ENCODE measurements at regions not wholly inside any gene's neighbourhood (a gene's known extent, or its start where the extent isn't known, plus 50 kb on each side); places are given as distances from the start of the nearest gene placed in this dataset.

DNA sequence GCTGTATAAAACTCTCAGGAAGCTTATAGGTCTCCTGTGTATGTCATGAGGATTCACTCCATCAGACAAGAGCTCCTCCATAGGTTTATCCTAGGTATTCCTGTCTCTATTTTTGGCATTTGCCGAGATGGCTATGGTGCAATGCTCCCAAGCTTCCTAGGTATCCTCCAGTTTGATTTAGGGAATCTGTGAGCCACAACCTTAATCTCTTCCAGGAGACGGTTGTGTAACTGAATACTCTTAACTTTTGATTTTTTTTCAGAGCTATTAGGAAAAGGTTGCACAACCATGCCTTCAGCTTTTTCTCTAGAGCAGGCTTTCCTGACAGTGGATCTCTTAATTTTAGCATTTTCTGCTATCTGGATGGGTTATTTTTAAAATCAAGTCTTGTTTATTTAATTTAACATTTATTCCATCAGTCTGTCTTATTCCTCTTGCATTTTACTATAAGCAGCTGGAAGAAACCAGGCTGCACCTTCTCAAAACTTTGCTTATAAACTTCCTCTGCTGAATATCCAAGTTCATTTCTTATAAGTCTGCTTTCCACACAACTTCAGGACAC, 69.4 kb upstream of the BACE2 start:
- TF ChIP-seq, protein P1, sequence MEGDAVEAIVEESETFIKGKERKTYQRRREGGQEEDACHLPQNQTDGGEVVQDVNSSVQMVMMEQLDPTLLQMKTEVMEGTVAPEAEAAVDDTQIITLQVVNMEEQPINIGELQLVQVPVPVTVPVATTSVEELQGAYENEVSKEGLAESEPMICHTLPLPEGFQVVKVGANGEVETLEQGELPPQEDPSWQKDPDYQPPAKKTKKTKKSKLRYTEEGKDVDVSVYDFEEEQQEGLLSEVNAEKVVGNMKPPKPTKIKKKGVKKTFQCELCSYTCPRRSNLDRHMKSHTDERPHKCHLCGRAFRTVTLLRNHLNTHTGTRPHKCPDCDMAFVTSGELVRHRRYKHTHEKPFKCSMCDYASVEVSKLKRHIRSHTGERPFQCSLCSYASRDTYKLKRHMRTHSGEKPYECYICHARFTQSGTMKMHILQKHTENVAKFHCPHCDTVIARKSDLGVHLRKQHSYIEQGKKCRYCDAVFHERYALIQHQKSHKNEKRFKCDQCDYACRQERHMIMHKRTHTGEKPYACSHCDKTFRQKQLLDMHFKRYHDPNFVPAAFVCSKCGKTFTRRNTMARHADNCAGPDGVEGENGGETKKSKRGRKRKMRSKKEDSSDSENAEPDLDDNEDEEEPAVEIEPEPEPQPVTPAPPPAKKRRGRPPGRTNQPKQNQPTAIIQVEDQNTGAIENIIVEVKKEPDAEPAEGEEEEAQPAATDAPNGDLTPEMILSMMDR (IDR thresholded peaks at IDR 0.05; ENCODE audit: low read depth, low read length): no peak
- no peak for DNase-seq (ENCODE audit: low read depth, low spot score)
- in situ Hi-C loops (cut with HindIII; ENCODE audit: low sequenced_read_pairs): no loop called here
- H3K4me3 ChIP-seq (ENCODE audit: low read depth, low read length): no peak overlapping the region

DNA sequence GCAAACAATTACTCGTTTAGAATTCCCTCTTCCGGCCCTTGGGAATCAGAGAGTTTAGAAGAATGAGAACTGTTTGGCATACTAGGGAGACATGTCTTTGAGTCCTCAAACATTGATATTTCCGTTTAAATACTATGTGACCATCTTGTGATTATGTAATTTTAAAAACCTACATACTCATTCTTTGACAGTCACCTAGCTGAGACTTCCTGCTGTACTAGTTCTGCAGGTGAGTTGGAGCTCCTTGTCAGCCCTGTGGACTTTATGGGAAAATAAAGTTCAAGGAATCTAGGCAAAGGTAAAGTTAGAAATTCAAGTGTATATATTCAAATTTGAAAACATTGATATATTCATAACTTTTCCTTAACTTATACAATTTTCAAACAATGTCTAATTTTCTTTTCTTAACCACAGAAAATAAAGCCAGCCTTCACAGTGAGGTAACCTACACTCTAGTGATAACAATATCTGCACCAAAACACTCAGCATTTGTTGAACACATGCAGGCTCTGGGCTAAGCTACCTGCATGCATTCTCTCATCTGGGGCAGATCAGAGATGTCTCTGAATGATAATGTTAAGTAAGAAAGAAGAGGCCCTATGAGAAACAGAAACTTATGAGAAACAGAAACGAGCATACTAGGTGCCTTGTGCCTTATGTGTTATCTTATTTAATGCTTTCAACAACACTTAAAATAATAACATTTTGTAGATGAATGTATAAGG, 67.0 kb upstream of the BACE2 start:
- no peak for DNase-seq (ENCODE audit: low read depth, low spot score)
- in situ Hi-C loops (cut with HindIII; ENCODE audit: low sequenced_read_pairs): no loop called here
- H3K4me3 ChIP-seq (ENCODE audit: low read depth, low read length): no peak overlapping the region
- TF ChIP-seq, protein P1 (IDR thresholded peaks at IDR 0.05; ENCODE audit: low read depth, low read length): no peak

DNA sequence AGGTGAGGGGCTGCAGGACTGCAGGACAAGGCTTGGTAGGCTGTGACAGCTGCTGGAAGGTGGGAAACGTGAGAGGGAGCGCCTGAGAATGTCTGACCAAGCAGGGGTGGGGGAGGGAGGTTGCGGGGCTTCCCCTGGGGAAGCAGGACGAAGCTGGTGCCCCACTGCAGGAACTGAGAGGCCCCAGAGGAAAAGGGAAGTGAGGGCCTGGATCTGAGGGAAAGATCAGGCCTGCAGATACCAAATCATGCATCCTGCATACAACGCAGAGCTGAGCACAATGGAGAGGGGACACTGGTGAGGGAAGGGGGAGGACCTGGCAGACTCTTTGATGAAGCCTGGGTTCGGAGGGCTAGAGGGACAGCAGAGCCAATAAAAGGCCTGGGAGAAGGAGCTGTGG, 65.7 kb upstream of the BACE2 start:
- TF ChIP-seq, protein P1 (IDR thresholded peaks at IDR 0.05; ENCODE audit: low read depth, low read length): no peak
- no peak overlapping the region for H3K4me3 ChIP-seq (ENCODE audit: low read depth, low read length)
- in situ Hi-C loops (cut with HindIII; ENCODE audit: low sequenced_read_pairs): no loop called here
- no peak for DNase-seq (ENCODE audit: low read depth, low spot score)

DNA sequence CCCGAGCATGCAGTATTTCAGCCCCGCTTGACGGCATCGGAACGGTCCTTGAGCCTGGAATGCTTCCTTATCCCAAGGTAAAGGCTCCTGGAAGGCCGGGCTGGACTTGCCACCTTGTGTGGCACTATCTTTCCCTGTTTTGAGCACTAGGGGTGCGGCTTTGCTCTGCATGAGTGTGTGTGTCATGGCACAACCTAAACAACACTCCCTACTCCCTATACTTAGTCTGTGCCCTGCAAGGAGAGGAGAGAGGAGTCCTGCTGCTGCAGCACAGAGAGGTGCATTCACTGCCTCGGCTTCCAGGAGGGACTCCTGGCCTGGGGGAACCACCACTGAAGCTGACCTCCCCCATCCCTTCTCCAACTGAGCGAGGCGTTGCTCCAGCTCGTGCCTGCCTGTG, 60.4 kb upstream of the BACE2 start:
- no peak overlapping the region for H3K4me3 ChIP-seq (ENCODE audit: low read depth, low read length)
- in situ Hi-C loops (cut with HindIII; ENCODE audit: low sequenced_read_pairs): no loop called here
- TF ChIP-seq, protein P1 (IDR thresholded peaks at IDR 0.05; ENCODE audit: low read depth, low read length): no peak
- no peak for DNase-seq (ENCODE audit: low read depth, low spot score)

DNA sequence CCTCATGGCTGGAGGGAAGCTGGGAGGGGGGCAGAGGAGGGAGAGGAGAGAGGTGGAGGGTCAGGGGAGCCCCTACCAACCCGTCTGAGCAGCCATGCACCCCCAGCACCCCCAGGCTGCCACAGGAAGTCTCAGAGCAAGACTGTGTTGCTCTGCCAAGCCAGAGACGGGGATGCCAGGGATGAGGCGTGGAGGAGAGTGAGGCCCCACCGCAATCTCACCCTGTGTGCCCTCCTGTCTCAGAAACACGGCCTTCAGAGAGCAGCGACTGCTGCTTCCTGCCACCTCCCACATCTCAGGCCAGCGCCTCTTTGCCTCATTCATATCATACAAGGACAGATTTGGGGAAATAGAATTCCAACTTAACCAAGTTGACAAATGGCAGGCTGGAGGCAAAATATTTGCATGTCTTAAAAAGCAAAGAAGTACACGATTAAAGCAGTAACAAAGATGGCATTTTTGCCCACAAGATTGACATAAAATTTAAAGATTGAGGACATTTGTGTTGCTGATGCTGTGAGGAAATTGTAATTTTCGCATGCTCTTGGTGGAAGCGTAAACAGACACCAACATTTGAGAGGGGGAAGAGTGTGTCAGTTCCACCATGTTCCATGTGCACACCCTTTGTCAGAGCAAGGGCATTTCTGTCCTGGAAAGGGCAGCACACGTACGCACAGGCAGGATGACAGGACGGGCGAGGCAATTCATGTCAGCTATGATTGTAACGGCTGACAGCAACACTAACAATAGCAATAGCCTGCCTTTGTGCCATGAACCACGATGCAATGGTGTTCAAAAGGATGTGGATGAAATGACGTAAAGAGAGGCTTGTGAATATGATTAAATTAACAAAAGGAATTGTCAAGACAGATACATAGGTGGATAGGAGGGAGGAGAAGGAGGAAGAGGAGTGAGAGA, 59.0 kb upstream of the BACE2 start:
- in situ Hi-C loops (cut with HindIII; ENCODE audit: low sequenced_read_pairs): no loop called here

DNA sequence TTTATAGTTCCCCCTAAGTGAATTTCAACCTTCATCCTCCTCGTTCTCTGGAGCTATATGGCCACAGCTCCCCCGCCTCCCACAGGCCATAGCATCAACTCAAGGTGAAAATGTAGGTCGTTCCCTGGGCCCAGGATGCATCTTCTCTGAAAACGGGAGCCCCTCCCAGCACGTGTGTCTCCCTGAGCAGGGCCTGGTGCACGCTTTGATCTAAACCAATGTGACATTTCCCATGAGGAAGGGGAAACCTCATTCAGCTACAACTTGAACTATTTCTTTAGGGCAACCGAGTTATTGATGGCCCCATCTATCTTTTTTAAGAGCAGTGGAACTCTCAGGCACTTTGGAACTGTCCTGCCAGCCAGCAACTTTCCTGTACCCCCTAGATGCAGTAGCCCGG, 57.8 kb upstream of the BACE2 start:
- no peak for DNase-seq (ENCODE audit: low read depth, low spot score)
- in situ Hi-C loops (cut with HindIII; ENCODE audit: low sequenced_read_pairs): no loop called here
- H3K4me3 ChIP-seq (ENCODE audit: low read depth, low read length): no peak overlapping the region
- TF ChIP-seq, protein P1 (IDR thresholded peaks at IDR 0.05; ENCODE audit: low read depth, low read length): no peak

More for the DNA sequence above, 59.0 kb upstream of the BACE2 start:
- DNase-seq (ENCODE audit: low read depth, low spot score): no peak
- TF ChIP-seq, protein P1 (IDR thresholded peaks at IDR 0.05; ENCODE audit: low read depth, low read length): no peak
- no peak overlapping the region for H3K4me3 ChIP-seq (ENCODE audit: low read depth, low read length)
